T-helper 1 cell (primary cell): ENCODE measurements at regions not wholly inside any gene's neighbourhood (a gene's known extent, or its start where the extent isn't known, plus 50 kb on each side); places are given as distances from the start of the nearest gene placed in this dataset.
"Not testable (repeated sequence)": the region's sequence is repeated elsewhere in the genome, so short reads cannot be mapped to it uniquely, and the experiment has no call there.

ENCODE experiments used
- DNase-seq, 5 donors: peaks; one replicate each; pipeline ENCODE4 v3.0.0-alpha.2; 2012 to 2020

DNA sequence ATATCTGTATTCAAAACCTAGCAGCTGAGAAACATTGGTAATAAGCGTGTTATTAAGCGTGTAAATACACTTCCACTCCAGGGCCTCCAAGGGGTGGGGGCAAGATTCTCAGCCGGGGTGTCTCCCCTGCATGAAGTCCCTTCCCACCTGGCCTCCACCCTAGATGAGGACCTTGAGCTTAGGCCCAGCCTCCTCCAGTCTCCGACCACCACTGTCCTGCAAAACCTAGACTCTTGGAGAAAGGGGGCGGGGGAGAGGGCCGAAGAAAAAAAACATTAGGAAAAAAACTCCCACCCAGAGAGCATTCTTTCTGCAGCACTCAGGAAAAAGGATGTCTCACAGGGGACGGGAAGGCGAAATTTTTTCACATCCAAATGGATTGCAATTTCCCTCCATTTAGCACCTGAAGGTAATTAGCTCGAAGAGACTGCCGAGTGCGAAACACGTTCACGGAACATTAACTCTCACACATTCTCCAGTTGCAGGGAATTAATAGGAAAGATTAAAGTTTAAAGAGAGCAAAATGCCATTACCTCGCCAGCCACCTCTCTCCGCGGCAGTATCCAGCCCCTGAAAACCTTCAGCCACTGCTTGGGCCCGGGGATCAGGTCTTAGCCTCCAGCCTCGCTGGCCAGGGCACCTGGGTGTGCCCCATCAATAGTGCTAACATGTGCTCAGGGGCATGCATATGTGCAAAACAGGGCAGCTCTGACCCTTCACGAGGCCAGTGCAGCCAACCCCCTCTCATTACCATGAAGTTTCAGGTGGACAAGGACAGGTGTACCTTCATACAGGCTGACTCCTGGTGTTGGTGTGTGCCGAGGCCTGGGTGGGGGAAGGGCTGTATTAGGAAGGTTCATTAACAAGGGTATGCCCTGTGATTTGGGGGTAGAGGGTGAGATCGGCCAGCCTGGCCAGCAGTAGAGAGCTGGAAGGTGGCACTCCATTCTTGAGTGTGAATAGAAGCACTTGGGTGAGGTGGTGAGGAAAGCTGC lies 77.2 kb downstream of the HIF1AN start:
- no peak for DNase-seq

DNA sequence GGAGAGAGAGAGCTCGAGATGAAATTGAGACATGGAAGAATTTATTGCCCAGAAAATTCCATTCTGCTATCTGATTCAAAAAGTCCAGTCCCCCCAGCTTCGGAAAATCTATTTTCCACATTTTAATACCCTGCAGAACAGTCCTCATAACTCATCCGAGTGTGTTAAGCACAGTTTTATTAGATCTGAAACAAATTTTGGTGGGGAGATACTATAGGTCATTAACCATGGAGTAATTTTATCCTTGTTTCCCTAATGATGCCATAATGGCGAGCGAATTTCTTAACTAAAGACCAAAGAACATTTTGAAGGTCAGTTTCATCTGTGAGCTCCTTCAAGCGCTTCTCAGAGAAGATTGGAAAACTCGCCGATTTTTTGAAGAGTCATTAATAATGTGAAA lies 78.1 kb downstream of the HIF1AN start:
- DNase-seq: no peak

DNA sequence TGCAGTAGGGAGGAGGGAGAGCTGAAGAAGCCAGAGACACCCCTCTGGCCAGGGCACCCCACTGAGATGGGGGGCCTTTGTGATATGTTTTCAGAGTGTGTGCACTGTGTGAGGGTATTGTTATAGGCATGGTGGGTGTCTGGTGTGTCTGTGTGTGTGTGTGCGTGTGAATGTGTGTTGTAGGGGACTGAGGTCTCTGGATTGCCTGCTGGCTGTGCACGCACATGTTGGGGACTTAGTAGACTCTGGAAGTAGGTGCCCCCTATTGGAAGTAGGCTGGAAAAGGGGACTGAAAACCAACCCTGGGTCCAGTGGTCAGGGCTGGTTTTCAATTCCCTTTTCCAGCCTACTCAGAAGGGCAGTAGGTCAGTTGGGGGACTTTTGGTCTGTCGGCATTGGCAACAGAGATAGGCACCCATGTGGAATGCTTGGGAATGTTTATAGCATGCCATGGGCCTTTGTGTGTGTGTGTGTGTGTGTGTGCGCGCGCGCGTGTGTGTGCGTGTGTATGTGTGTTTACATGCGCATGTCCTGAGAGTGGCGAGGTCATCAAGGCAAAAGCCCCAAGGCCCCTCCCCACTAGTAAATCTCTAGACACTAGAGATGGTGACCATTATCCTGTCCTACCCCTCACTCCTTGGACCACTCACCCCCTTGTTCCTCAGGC lies 78.8 kb downstream of the HIF1AN start:
- no peak for DNase-seq

DNA sequence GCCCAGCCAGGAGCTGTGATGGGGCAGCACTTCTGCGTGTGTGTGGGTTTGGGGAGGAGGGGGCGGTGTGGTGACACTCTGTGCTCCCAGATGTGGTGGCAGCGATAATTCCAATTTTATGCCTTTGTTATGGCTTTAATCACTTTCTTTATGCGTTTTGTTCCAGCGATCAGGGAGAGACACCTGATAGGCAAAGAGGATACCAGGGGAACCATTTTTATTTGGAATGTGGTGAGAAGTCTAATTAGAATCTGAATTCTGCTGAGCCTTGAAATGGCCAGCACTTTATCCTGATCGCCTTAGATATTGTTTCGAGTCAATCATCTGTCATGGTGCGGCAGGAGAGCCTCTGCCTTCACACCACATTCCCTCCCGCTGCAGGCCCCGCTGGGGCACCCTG lies 79.5 kb downstream of the HIF1AN start:
- no peak for DNase-seq

DNA sequence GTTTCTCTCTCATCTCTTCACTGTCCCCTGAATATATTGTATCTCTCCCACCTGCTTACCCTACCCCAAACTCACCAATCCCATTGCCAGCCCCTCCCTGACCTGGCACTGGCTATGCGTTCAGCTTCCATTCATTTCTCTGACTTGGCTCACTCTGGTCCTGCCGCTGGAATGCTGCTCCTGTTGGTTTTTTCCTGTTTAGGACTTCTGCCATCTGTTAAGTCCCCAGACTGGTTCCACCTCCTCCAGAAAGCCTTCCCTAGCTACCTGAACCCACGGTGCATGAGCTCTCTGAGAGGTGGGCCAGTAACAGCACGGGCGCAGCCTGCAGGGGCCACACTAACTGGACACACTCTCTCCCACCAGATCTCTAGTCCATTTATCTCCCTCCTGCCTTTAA lies 80.2 kb downstream of the HIF1AN start:
- DNase-seq: no peak

DNA sequence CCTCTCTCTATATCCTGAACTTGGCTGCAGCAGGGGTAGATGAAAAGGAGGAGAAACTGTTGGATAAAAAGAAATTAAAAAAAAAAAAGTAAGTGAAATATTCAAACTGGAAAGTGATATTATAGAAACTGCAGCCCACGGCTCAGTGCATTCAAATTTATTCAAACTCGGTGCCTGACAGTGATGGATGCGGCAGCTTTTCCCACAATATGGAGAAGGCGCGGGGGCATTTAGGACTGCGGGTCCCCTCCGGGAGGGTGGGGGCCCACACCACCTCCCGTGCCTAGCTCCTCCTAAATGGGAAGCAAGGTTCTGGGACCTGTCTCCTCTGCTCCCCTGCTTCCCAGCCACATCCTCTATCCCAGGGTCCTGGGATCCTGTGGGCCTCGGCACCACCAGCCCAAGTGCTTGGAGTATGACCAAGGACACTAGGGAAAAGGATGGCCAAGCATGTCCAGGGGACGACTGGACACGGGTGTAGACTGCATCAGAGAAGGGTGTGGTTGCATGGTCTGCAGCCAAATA lies 82.4 kb downstream of the HIF1AN start:
- DNase-seq: no peak

DNA sequence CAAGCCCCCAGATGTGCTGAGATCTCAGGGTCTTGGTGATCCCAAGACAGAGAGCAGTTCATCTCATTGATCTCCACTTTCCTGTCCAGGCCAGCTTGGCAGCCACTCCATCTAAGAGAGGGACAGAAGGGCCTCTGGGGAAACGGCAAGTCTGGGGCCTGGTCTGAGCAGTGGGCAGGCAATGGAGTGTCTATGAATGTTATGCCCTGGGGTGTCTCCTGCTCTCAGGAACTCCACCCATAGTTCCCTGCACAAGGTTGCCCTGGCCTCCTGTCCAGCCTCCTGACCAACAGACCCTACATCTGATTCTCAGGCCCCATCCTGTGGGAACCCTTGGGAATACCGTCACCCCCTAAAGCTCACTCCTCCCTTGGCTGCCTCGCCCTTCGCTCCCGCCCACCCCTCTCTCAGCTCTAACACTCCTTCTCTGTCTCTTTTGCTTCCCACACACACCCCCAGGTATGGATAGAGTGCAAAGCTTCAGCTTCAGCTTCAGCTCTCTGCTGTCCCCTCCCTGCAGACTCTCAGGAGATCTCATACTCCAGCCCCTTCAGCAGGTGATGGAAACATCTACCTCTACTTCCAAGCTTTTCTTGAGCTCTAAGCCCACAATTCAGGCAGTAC lies 83.0 kb downstream of the HIF1AN start:
- no peak for DNase-seq

DNA sequence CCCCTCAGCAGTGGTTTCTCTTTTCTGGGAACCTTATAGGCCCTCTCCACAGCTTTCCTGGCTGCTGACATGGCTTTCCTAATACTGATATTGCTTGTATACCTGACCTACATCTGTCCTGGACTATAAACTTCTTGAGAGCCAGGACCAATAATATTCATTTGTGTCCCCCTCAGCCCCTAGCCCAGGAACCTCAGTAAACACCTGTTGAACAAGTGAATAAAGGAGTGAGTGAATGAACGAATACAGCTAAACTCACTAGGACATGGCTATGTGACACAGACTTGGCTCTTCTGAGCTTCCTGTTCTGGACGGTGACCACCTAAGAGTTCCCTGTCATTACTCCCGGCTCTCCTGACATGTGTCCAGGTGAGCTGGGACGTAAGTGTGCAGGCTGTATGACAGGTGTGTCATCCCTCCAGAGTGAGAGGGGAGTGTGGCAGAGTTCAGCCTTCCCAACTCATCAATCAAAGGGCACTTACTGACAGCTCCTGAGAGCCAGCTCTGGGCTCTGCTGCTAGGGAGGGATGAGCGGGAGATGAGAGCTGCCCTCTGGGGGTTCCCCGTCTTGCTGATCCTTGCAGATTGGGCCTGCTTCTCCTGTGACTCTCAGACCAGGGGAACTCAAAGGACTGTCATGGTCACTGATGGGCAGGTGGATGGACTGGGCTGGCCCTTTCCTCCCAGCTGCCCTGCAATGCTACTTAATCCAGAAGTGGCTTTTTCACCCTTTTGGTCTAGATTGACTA lies 84.5 kb downstream of the HIF1AN start:
- DNase-seq: no peak

DNA sequence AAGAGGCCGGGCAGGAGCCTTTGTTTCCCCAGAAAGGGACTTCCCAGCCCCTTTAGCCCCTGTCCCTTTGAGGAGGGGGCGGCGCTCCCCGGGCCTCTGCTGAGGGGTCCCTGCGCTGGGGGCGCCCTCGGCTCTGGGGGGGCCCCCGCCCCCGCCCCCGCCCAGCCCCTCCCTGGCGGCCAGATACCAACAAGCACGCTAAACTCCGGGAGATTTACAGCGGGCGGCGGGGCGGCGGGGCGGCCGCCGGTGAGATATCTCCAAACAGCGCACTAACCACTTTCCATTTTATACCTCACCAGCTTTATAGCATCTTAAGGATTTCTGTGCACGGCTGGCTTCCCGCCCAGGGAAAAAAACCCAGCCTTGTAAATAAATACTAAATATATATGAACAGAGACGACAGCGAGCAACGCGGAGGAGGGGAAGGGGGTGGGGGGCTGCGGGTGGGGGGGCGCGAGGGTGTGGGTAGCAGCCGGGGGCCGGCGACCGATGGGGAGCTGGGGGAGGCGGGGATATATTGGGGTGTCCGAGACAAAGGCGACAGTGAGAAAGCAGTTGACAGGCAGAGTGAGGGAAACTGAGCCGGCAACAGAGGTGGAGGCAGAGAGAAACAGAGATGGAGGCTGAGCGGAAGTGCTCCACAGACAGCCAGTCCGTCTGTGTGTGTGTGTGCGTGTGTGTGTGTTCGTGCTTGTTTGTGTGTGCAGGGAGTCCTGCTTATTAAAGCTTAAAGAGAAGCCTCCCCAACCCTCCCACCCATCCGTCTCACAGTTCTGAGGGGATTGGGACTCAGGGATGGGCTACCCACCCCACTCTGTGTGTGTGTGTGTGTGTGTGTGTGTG lies 85.8 kb downstream of the HIF1AN start:
- peak in 3 of 5 donors; percentile 32 to 41 (median 34) for DNase-seq

DNA sequence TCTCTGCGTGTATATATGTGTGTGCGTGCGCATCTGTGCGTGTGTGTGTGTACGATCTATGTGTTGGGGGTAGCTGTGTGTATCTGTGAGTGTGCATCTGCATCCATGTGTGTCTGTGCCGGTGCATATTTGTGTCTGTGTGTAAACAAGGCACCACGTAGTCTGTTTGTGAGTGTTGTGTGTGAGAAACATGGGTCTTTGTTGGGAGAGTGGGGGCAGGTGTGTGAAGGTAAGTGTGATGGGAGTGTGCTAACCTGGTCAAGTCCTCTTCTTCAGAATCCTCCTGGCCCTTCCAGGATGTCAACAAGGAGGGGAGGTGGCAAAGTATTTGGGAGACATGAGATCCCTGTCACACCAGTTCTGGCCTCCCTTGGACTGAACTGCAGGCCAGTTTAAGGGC lies 87.2 kb downstream of the HIF1AN start:
- DNase-seq: no peak

DNA sequence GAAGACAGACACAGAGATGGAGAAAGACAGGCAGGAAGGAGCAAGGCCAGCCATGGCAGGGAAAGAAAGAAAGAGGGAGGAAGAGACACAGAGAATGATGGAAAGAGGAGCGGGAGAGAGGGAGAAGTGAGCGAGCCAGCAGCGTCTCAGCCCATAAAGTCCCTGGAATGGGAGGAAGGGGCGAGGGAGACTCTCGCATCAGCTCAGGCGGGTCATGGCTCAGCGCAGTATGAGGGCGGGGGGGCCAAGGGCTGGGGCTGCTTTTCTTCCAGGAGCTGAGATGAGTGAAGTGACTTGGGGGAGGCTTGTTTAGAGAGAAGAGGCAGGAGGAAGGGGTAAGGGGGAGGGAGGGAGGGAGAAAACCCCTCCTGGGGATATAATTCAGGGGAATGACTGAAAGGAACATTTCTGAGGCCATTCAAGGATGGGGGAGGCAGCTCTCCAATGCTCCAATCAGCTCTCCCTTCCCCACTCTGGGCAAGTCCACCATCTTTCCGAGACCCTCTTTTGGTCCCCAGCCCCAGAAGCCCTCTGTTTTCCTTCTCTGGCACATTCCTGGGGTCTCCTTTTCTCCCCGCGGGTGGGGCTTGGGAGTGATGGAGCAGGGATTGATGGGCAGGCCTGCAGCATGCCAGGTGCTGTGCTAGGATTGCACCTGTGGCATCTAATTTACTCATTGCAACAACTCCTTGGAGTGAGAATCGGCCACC lies 87.9 kb downstream of the HIF1AN start:
- no peak for DNase-seq

DNA sequence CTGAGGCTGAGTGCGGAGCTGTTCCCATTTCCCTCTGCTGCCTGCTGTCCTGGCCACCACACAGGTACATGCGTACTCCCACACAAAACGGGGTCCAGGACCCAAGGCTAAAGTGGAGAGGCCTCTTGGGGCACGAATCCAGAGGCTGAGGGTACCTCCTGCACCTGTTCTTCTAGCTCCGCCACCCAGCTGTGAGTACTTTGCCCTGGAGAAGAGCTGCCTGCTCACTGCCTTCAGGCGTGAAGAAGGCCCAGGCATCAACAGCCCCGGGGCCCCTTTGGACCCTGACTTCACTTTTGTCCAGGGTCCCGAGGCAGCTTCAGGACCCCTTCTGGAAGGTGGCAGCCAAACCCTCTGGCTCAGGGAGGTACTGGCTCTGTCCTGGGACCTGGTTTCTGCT lies 88.6 kb downstream of the HIF1AN start:
- no peak for DNase-seq

DNA sequence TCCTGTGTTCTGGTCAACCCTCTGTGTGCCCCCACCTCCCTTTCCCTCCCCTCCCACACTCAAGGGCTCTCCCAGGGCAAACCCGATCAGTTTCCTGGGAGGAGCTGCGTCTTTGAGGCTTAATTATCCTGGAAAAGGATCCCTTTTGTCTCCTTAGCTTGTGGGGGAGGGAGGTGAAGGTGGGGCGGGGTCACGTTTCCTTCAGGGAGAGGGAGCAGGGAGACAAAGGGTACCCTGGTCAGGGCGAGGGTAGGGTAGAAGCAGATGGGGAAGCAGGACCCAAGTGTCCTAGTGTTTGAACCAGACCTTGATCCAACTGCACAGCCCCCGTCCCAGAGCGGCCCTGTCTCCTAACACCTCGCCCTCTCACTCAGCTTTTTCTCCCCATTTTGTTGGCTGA lies 90.1 kb downstream of the HIF1AN start:
- no peak for DNase-seq

DNA sequence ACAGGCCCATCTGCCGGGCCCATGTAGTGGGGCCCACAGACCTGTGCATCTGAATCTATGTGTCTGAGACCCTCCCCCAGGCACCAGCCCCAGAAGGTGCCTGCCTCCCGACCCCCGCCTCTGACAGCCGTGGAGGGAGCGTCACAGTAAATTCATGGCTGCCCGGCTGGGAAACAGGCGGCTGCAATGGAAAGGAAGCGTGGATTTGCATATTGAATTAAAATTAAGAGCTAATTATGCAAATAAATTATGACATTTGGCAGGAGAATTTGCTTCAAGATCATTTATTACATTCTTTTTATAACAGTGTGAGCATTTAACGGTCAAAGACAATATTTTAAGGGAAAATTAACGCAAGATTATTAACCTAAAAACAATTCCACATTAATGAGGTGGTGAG lies 92.3 kb downstream of the HIF1AN start:
- no peak for DNase-seq

DNA sequence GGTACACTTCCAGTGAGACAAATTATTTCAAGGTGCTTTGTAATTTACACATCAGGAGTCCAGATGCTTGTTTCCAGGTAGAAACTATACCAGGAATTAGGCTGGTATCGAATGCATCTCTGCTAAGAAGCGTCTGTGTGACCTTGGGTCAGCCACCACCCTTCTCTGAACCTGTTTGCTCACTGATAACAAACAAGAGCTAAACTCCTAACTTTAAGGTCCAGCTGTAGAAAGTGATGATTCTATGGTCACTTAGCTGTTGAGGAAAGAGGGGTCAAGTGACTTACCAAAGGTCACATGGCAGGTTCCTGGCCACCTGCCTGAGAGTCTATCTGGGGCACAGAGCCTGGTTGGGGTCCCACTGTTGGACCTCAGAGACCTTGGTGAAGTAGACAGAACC lies 95.4 kb downstream of the HIF1AN start:
- DNase-seq: no peak

DNA sequence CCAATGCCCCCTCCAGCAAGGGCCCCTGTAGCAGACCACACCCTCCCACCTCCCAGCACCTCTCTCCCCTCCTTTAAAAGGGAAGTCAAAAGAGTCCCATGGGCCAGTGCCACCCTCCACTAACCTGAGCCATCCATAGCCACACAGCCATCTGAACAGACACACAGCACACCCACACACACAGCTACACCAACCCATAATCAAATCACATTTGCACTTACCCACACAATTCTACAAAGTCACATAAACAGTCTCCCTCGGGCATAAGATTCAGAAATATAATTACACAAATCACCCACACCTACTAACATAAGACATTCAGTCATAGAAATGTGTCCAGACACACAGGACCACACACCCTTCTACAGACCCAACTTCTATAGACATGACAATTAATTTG lies 96.3 kb downstream of the HIF1AN start:
- DNase-seq: no peak

DNA sequence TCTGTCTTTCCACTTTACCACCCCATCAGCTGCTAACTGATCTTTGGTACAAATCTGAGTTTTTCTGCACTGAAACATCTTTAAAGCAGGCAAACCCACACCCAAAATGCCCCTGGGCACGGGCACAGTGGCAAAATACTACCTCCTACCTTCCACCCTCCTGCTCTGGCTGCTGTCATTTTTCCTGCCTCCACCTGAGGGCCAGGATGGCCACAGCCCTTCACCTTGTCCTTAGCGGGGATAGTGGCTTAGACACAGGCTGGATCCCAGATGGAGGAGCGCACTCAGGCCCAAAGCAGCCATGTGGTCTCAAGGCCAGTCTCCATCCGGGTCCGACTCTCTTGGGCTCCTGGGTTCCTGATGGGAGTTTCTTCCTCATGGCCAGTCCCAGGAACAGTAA lies 98.3 kb downstream of the HIF1AN start:
- DNase-seq: no peak

DNA sequence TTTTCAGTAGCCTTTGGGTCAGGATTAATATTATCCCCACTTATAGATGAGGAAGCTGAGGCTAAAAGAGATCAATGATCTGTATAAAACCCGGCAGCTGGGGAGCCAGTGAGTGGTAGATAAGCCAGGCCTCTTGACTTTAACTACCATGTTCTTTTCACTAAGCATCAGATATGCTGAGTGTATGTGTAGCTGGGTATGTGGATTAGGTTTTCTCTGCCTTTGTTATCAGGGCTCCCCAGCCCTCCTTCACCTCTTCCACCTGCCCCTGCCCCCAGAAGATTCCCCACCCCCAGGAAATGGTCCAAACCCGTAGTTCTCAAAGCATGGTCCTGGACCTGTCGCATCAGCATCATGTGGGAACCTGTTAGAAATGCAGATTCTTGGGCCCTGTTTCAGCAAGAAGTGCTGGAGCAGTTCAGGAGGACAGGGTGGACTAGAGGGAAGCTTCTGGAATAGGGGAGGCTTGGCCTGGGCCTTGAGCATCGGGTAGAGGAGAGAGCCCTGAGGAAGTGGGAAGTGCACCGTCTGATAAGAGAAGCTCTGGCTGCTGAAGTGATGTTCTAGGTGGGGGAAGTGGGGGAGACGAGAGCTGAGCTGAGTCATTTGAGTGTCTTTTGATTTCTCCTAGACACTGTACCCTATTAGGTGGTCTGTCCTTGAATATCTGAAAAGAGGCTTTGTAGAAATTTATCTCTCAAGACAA lies 101.3 kb downstream of the HIF1AN start:
- DNase-seq: no peak

DNA sequence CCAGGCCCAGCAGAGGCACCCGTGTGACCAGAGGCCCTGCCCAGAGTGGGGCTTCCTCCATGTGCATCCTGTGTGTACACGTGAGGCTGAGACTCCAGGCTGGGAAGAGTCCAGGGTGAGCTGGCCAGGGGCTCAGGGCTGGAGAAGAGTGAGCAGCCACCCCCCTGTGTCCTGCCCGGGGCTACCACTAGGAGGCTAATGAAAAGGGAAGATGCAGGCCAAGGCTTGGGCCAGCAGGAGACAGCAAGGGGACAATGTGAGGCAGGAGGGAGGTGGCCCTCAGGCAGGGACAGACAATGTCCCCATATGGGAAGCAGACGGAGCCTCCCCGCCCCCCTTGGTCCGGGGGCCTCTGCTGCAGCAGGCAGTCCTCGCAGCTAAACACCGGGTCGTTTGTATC lies 102.0 kb downstream of the HIF1AN start:
- no peak for DNase-seq

DNA sequence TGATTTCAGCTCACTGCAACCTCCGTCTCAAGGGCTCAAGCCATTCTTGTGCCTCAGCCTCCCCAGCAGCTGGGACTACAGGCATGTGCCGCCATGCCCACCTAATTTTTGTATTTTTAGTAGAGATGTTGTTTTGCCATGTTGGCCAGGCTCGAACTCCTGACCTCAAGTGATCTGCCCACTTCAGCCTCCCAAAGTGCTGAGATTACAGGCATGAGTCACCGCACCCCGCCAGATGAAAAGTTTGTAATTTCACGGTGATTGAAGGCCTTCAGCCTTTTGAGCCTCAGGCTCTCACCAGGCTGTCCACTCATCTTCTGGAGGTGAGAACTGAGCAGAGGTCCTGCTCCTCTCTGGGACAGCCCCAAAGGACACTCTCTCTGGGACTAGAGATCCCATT lies 103.2 kb downstream of the HIF1AN start:
- DNase-seq: not testable (repeated sequence)
